NCI-H128 (cell line): ENCODE measurements at regions not wholly inside any gene's neighbourhood (a gene's known extent, or its start where the extent isn't known, plus 50 kb on each side); places are given as distances from the start of the nearest gene placed in this dataset.

ENCODE experiments used
- DNase-seq: peaks from one replicate; lab custom pipeline; 2025; ENCODE audit not compliant: unreplicated experiment; lab: John Stamatoyannopoulos, UW

- DNase-seq, result no peak
These were observed 76.8 kb upstream of the GATA2 start for GRCh38 chr3:128569756-128570155.

DNA sequence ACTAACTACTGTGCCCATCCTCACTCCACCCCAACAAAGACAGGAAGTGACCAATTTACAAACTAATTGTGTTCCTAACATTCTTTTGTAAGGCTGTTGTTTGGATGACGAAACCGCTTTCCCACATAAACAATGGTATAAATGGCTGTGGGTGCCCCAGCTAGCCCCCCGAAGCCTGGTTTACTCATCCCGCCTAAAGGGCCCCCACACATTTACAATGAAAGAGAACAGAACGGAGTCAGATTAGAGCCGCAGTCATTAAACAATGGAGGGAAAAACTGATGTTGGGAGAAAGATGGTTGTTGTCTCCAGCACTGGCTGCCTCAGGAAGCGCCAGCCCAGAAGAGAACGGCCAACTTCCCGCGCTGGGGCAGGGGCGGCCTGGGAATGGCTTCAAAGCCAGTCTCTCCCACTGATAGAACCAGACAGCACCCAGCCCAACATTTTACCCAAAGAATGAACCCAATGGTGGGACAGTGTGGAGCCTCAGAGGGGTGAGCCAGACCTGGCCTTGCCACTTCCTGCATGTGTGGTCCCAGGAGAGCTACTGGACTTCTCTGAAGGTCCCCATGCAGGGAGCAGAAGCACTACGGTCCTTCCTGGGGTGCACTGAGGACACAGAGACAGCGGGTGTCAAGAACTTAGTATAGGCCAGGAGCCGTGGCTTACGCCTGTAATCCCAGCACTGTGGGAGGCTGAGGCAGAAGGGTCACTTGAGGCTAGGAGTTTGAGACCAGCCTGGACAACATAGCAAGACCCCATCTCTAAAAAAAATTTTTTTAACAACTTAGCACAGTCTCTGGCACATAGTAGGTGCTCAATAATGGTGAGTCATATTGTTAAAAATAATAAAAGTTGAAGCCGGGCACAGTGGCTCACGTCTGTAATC lies 75.8 kb upstream of the GATA2 start:
- no peak for DNase-seq

GRCh38 chr3:128567705-128568356 lies 74.8 kb upstream of the GATA2 start:
- DNase-seq, result no peak

- DNase-seq, result no peak
These were observed 74.1 kb upstream of the GATA2 start for GRCh38 chr3:128567141-128567540.

- no peak for DNase-seq
These were observed 70.4 kb upstream of the GATA2 start for GRCh38 chr3:128563439-128563838.

DNA sequence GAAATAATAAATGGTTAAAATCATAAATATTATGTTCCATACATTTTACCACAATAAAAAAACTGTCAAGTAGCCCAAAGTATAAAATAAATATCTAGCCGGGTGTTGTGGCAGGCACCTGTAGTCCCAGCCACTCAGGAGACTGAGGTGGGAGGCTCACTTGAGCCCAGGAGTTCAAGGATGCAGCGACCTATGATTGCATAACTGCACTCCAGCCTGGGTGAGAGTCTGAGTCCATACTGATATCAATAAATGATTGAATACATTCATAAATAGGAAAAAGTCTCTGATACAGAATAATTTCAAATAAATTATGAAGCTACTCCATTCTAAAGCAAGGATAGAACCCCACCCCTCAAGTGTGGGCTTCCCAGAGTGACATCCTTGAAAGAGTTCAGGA lies 68.5 kb upstream of the GATA2 start:
- DNase-seq, result no peak

GRCh38 chr3:128560768-128561167 lies 67.8 kb upstream of the GATA2 start:
- DNase-seq, result no peak

DNA sequence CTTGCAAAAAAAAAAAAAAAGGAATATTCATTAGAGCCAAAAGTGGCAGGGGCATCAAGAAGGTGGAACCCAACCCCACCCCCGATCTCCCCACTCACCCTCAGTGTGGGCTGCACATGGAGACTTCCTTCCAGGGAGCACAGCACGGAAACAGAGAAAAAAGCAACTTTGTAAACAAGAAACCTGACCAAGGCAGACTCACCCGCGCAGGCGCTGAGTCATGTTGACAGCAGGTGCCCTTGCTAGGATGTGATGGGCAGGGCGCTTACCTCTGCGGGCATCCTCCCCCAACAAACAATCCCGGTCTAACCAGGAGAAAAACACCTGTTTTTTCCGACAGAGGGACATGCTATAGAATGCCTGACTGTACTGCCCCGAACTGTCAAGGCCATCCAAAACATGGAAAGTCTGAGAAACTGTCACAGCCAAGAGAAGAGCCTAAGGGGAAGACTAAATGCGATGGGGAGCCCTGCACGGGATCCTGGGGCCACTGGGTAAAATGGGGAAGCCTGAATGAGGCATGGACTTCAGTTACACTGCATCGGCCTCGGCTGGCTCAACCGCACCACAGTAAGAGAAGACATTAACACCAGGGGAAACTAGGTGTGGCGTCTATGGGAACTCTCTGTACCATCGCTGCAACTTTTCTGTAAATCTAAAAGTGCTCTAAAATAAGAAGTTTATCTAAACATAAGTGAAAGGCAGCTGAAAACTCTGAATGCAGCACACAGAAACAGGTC lies 66.7 kb upstream of the GATA2 start:
- DNase-seq, result peak; percentile 42

DNA sequence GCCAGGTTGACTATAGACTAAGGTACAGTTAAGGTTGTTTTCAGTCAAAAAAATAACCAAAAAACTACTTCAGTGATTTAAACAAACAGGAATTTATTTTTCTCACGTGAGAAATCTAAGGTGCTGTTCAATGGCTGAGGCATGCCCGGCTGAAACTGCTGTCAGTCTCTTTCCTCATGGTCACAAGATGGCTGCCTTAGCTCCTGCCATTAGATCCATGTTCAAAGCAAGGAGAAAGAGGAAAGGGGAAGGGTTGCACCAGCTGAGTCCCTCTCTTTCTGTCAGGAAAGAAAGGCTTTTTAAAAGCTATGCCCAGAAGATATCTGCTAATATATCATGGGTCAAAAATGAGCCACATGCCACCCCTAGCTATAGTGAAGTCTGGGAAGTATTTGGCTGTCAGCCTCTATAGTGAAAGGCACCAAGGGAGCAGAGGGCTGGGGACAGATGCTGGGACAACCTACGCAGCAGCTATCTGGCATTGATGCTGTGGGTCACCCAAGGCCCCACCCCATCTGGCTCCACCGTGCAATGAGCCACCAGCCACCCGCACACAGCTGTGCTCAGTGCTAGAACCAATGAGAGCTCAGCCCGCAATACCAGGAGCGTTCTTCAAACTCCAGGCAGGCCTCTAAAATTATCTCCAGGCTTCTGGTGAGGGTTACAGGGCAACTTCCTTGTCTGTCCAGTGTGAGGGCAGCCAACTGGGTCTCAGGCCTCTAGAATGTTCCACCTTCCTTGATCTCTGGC lies 64.7 kb upstream of the GATA2 start:
- no peak for DNase-seq

DNA sequence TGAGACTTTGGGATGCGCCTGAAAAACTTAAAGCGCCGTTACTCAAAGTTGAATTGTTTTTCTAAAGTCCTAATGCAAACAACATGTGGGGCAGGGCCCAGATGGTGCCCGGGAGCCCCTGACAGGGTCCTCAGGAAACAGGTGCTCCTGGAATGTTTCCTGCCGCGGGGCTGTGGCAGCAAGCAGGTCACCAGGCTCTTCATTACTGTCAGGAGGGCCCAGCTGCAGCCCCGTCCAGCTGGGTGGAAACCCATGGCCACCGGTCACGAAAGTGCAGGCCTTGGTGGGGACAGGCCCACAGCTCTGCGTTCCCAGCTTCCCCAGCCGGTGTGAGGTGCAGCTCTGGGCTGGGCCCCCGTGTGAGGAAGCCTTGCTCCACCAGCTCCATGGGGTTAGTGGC lies 63.9 kb upstream of the GATA2 start:
- DNase-seq, result no peak

- DNase-seq, result no peak
These were observed 63.4 kb upstream of the GATA2 start for GRCh38 chr3:128556384-128556783.

DNA sequence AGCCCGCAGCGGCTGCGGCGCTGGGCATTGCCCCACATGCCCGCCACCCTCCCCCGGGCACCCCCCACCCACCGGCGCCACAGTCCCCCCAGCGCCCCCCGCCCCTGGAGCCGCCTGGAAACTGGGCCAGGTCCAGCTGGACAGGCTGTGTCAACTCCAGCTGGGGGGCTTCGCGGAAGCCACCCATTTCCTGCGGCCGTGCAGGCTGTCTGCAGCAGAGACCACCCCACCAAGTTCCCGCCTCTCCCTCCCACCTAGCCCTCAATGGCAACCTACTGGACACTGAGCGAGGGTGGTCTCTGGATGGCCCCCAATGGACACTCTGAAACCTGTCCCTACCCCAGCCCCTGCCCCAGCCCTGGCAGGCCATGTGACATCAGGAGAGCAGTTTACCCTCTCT lies 62.8 kb upstream of the GATA2 start:
- no peak for DNase-seq

DNA sequence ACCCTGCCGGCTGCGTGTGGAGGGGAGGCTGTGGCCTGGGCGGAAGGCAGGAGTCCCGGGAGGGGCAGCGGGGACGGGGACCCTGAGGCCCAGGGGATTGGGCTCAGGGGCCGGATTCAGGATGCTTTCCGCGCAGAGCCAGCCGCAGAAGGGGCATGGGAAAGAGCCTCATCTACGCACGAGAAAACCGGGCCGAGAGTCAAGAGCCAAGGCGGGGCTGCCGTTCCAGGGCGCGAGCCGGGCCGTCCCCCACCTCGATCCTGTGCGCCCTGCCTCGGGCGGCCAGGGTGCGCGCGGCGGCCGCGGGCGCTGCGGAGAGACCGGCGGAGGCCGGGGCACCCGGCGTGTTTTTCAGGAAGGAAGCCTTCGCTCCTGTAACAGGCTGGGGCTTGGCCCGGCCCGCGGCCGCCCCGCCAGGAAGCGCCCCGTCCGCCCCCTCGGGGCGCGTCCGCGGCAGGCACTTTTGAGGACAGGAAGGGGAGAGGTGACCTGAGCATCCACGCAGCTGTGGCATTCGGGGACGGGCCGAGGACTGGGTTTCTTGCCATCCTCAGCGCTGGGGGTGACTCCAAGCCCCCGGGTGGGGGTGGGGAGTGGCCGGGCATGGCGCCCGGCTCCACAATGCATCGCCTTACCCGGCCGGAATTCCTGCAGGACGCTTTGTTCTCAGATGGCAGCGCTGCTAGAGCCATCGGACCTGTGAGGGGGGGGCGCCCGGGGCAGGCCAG lies 62.3 kb upstream of the GATA2 start:
- no peak for DNase-seq

- no peak for DNase-seq
These were observed 61.6 kb upstream of the GATA2 start for GRCh38 chr3:128554465-128555097.

DNA sequence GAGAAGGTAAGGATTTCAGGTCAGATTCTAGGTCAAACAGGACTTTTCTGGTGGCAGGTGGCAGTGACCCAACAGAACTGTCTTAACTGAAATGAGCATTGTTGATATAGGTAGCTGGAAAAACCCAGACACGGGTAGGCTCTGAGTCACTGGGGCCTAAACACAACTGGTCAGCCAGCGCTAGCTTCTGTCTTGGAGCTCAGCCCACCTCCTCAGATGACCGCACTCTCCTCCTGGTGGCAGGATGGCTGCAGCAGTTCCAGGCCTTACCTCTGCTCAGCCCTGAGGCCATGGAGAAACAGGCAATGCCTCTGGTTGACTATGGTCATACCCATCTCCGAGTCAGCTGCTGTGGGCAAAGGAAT lies 61.1 kb upstream of the GATA2 start:
- DNase-seq, result no peak

GRCh38 chr3:128553560-128553959 lies 60.6 kb upstream of the GATA2 start:
- DNase-seq, result no peak

- no peak for DNase-seq
These were observed 58.9 kb upstream of the GATA2 start for GRCh38 chr3:128551867-128552266.

- DNase-seq, result no peak
These were observed 58.5 kb upstream of the GATA2 start for GRCh38 chr3:128551451-128551850.

GRCh38 chr3:128550471-128551126 lies 57.6 kb upstream of the GATA2 start:
- no peak for DNase-seq

DNA sequence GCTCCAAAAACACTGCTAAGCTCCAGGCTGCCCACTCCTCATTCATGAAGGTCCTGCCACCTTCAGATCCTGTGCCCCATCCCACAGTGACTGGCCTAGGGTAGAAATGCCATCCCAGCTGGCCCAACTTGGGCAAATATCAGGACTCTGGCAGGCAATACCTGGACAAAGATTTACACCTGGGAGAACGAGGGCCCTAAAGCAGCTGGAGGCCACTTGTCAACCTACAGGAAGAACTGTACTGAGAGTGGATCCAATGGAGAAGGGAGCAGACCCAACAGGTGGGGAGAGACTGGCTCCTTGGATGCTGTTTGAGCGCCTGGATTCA lies 57.1 kb upstream of the GATA2 start:
- DNase-seq, result no peak
